ENCODE measurements at regions not wholly inside any gene's neighbourhood (a gene's known extent, or its start where the extent isn't known, plus 50 kb on each side); places are given as distances from the start of the nearest gene placed in this dataset.

GRCh38 chr17:73694491-73694890 is 50.2 kb upstream of the SDK2 start:
- no peak for DNase-seq (ENCODE audit: low read depth)

GRCh38 chr17:73695035-73695738 is 50.9 kb upstream of the SDK2 start:
- DNase-seq (ENCODE audit: low read depth) = no peak

- no peak for DNase-seq (ENCODE audit: low read depth)
Observed at GRCh38 chr17:73696251-73696650, 52.0 kb upstream of the SDK2 start.

- no peak for DNase-seq (ENCODE audit: low read depth)
Observed at GRCh38 chr17:73697872-73698271, 53.6 kb upstream of the SDK2 start.

GRCh38 chr17:73698966-73699365 is 54.7 kb upstream of the SDK2 start:
- DNase-seq (ENCODE audit: low read depth) = no peak

GRCh38 chr17:73701701-73702100 is 57.5 kb upstream of the SDK2 start:
- DNase-seq (ENCODE audit: low read depth) = no peak

- no peak for DNase-seq (ENCODE audit: low read depth)
Observed at GRCh38 chr17:73703192-73703591, 58.9 kb upstream of the SDK2 start.

GRCh38 chr17:73703917-73704316 is 59.7 kb upstream of the SDK2 start:
- DNase-seq (ENCODE audit: low read depth) = no peak

GRCh38 chr17:73705594-73705993 is 61.3 kb upstream of the SDK2 start:
- peak; percentile 21 for DNase-seq (ENCODE audit: low read depth)

GRCh38 chr17:73706428-73706827 is 62.2 kb upstream of the SDK2 start:
- DNase-seq (ENCODE audit: low read depth) = no peak

GRCh38 chr17:73706858-73707257 is 62.6 kb upstream of the SDK2 start:
- no peak for DNase-seq (ENCODE audit: low read depth)

GRCh38 chr17:73707358-73707757 is 63.1 kb upstream of the SDK2 start:
- no peak for DNase-seq (ENCODE audit: low read depth)

- no peak for DNase-seq (ENCODE audit: low read depth)
Observed at GRCh38 chr17:73710095-73710592, 65.9 kb upstream of the SDK2 start.

- no peak for DNase-seq (ENCODE audit: low read depth)
Observed at GRCh38 chr17:73711184-73711583, 66.9 kb upstream of the SDK2 start.

- DNase-seq (ENCODE audit: low read depth) = no peak
Observed at GRCh38 chr17:73711916-73712315, 67.7 kb upstream of the SDK2 start.

GRCh38 chr17:73713136-73713535 is 68.9 kb upstream of the SDK2 start:
- DNase-seq (ENCODE audit: low read depth) = no peak

GRCh38 chr17:73715769-73716168 is 71.5 kb upstream of the SDK2 start:
- no peak for DNase-seq (ENCODE audit: low read depth)

- DNase-seq (ENCODE audit: low read depth) = no peak
Observed at GRCh38 chr17:73717690-73718089, 73.4 kb upstream of the SDK2 start.

GRCh38 chr17:73718362-73718761 is 74.1 kb upstream of the SDK2 start:
- DNase-seq (ENCODE audit: low read depth) = no peak

- no peak for DNase-seq (ENCODE audit: low read depth)
Observed at GRCh38 chr17:73718912-73719311, 74.7 kb upstream of the SDK2 start.

- DNase-seq (ENCODE audit: low read depth) = no peak
Observed at GRCh38 chr17:73719588-73720071, 75.4 kb upstream of the SDK2 start.

GRCh38 chr17:73720187-73720834 is 76.1 kb upstream of the SDK2 start:
- DNase-seq (ENCODE audit: low read depth) = no peak

GRCh38 chr17:73722165-73722564 is 77.9 kb upstream of the SDK2 start:
- no peak for DNase-seq (ENCODE audit: low read depth)

- no peak for DNase-seq (ENCODE audit: low read depth)
Observed at GRCh38 chr17:73723317-73723716, 79.1 kb upstream of the SDK2 start.
